H9 (cell line): ENCODE measurements at regions not wholly inside any gene's neighbourhood (a gene's known extent, or its start where the extent isn't known, plus 50 kb on each side); places are given as distances from the start of the nearest gene placed in this dataset.

ENCODE experiments used
- DNase-seq: peaks from one replicate; pipeline ENCODE4 v3.0.0-alpha.2; 2017
- H2AFZ ChIP-seq: one replicate; pipeline ENCODE4 v1.6.1; 2013; ENCODE audit warnings: mild to moderate bottlenecking, low read length, control low read depth, moderate library complexity
- H2AK5ac ChIP-seq: 2 replicates; pipeline ENCODE4 v1.6.1; 2013; ENCODE audit warnings: low read length, control low read depth, mixed read lengths; ENCODE audit not compliant: insufficient read length
- H2BK120ac ChIP-seq: one replicate; pipeline ENCODE4 v1.6.1; 2013; ENCODE audit warnings: low read depth, mild to moderate bottlenecking, low read length, control low read depth, inconsistent platforms; ENCODE audit not compliant: poor library complexity, severe bottlenecking
- H2BK12ac ChIP-seq: 2 replicates; pipeline ENCODE4 v1.6.1; 2013; ENCODE audit warnings: low read length, control low read depth, mixed read lengths, low read depth; ENCODE audit not compliant: insufficient read length
- H2BK15ac ChIP-seq: 2 replicates; pipeline ENCODE4 v1.6.1; 2013; ENCODE audit warnings: low read depth, low read length, control low read depth
- H2BK20ac ChIP-seq: one replicate; pipeline ENCODE4 v1.6.1; 2013; ENCODE audit warnings: low read depth, mild to moderate bottlenecking, low read length, control low read depth, inconsistent platforms; ENCODE audit not compliant: poor library complexity, severe bottlenecking
- H2BK5ac ChIP-seq: 2 replicates; pipeline ENCODE4 v1.6.1; 2013; ENCODE audit warnings: low read length, control low read depth, mixed read lengths; ENCODE audit not compliant: insufficient read length
- H3K14ac ChIP-seq: 2 replicates; pipeline ENCODE4 v1.6.1; 2013; ENCODE audit warnings: low read length, control low read depth; ENCODE audit not compliant: insufficient read depth
- H3K18ac ChIP-seq: 2 replicates; pipeline ENCODE4 v1.6.1; 2013; ENCODE audit warnings: low read depth, mild to moderate bottlenecking, mixed read lengths, low read length, control low read depth; ENCODE audit not compliant: insufficient read length
- H3K23ac ChIP-seq: 2 replicates; pipeline ENCODE4 v1.6.1; 2013; ENCODE audit warnings: low read length, control low read depth, mixed read lengths, low read depth; ENCODE audit not compliant: insufficient read length
- H3K23me2 ChIP-seq: 2 replicates; pipeline ENCODE4 v1.6.1; 2013; ENCODE audit warnings: low read depth, mild to moderate bottlenecking, mixed read lengths, low read length, control low read depth; ENCODE audit not compliant: insufficient read length, poor library complexity, severe bottlenecking
- H3K27ac ChIP-seq: 2 replicates; pipeline ENCODE4 v1.5.1; 2013; ENCODE audit warnings: low read length, control low read depth, mixed read lengths, low read depth; ENCODE audit not compliant: insufficient read length
- H3K27me3 ChIP-seq: 2 replicates; pipeline ENCODE4 v1.6.1; 2013; ENCODE audit warnings: low read length, control low read depth, inconsistent platforms; ENCODE audit not compliant: insufficient read depth
- H3K4ac ChIP-seq: 2 replicates; pipeline ENCODE4 v1.6.1; 2013; ENCODE audit warnings: low read depth, mild to moderate bottlenecking, control low read depth, inconsistent platforms, low read length, moderate library complexity
- H3K4me1 ChIP-seq: 2 replicates; pipeline ENCODE4 v1.6.1; 2013; ENCODE audit warnings: low read length, control low read depth, inconsistent platforms; ENCODE audit not compliant: insufficient read depth
- H3K4me2 ChIP-seq: 2 replicates; pipeline ENCODE4 v1.6.1; 2013; ENCODE audit warnings: low read length, control low read depth, mixed read lengths; ENCODE audit not compliant: insufficient read length, insufficient read depth
- H3K56ac ChIP-seq: 2 replicates; pipeline ENCODE4 v1.6.1; 2013; ENCODE audit warnings: low read depth, mild to moderate bottlenecking, mixed read lengths, low read length, control low read depth; ENCODE audit not compliant: insufficient read length
- H3K79me1 ChIP-seq: 2 replicates; pipeline ENCODE4 v1.6.1; 2013; ENCODE audit warnings: low read depth, mild to moderate bottlenecking, moderate library complexity, low read length, control low read depth, inconsistent platforms; ENCODE audit not compliant: insufficient read depth, poor library complexity, severe bottlenecking
- H3K79me2 ChIP-seq: 2 replicates; pipeline ENCODE4 v1.6.1; 2013; ENCODE audit warnings: low read length, control low read depth, inconsistent platforms; ENCODE audit not compliant: insufficient read depth
- H3K9ac ChIP-seq: 2 replicates; pipeline ENCODE4 v1.6.1; 2013; ENCODE audit warnings: low read length, control low read depth, mixed read lengths; ENCODE audit not compliant: insufficient read length; ENCODE audit errors: extremely low read depth
- H3K9me3 ChIP-seq: one replicate; pipeline ENCODE4 v1.6.1; 2013; ENCODE audit warnings: low read depth, low read length, inconsistent platforms; ENCODE audit not compliant: control insufficient read depth
- H3T11ph ChIP-seq: one replicate; pipeline ENCODE4 v1.6.1; 2013; ENCODE audit warnings: mild to moderate bottlenecking, low read length, control low read depth, inconsistent platforms
- H4K20me1 ChIP-seq: one replicate; pipeline ENCODE4 v1.6.1; 2013; ENCODE audit not compliant: control insufficient read depth, insufficient read length, insufficient read depth
- H4K5ac ChIP-seq: 2 replicates; pipeline ENCODE4 v1.6.1; 2013; ENCODE audit warnings: low read depth, mild to moderate bottlenecking, mixed read lengths, low read length, control low read depth; ENCODE audit not compliant: insufficient read length
- H4K8ac ChIP-seq: replicated peaks from 2 replicates; pipeline ENCODE4 v1.6.1; 2013; ENCODE audit warnings: low read length, control low read depth, mixed read lengths, low read depth; ENCODE audit not compliant: insufficient read length
- H4K91ac ChIP-seq: 2 replicates; pipeline ENCODE4 v1.6.1; 2013; ENCODE audit warnings: low read depth, mild to moderate bottlenecking, moderate library complexity, mixed read lengths, low read length, control low read depth; ENCODE audit not compliant: insufficient read length
- H3K27ac Mint-ChIP-seq, 3 experiments: 2 replicates in 2 of 3; 3 replicates in 1 of 3; pipeline ENCODE4 v1.8.0; 2020 to 2021; ENCODE audit warnings: mixed read lengths in 3 of 3, mild to moderate bottlenecking in 1 of 3, moderate library complexity in 1 of 3
- H3K27me3 Mint-ChIP-seq: 2 replicates; pipeline ENCODE4 v1.8.0; 2021; ENCODE audit warnings: low read depth, mild to moderate bottlenecking, moderate library complexity, mixed read lengths
- H3K36me3 Mint-ChIP-seq, 3 experiments: 2 replicates in 2 of 3; 3 replicates in 1 of 3; pipeline ENCODE4 v1.8.0; 2020 to 2021; ENCODE audit warnings: low read depth in 3 of 3, mixed read lengths in 3 of 3; ENCODE audit not compliant: insufficient read depth in 1 of 3
- H3K4me1 Mint-ChIP-seq, 2 experiments: 2 replicates each; pipeline ENCODE4 v1.8.0; 2020; ENCODE audit warnings: mixed read lengths in 2 of 2
- H3K4me3 Mint-ChIP-seq, 2 experiments: 2 replicates in 1 of 2; 3 replicates in 1 of 2; pipeline ENCODE4 v1.8.0; 2020 to 2021; ENCODE audit warnings: mild to moderate bottlenecking in 2 of 2, mixed read lengths in 2 of 2, moderate library complexity in 1 of 2
- H3K9me3 Mint-ChIP-seq, 2 experiments: 2 replicates in 1 of 2; 3 replicates in 1 of 2; pipeline ENCODE4 v1.8.0; 2020; ENCODE audit warnings: mild to moderate bottlenecking in 2 of 2, mixed read lengths in 2 of 2, moderate library complexity in 1 of 2
- CTCF ChIP-seq: fragments of 200-600 bp; sonication (generic); conservative IDR thresholded peaks from 3 replicates; pipeline ENCODE4 v1.8.0; 2021; ENCODE audit warnings: antibody characterized with exemption, mild to moderate bottlenecking
- WGBS: extraction: QIAGEN DNeasy Blood & Tissue Kit; methylation state at CpG from one replicate; pipeline ENCODE4 v1.1.7; 2013; ENCODE audit warnings: missing lambda C conversion rate, low lambda C conversion rate, mixed read lengths; ENCODE audit not compliant: insufficient read length; ENCODE audit errors: extremely low coverage; 5-methylcytosine and 5-hydroxymethylcytosine counted together

- H4K8ac ChIP-seq: no peak overlapping the region
- H2BK20ac ChIP-seq: no peak overlapping the region
Measured at GRCh38 chr12:5227708-5228373, 184.2 kb downstream of the KCNA5 start.

More at GRCh38 chr12:5227708-5228373, 184.2 kb downstream of the KCNA5 start:
- H3K56ac ChIP-seq: no peak overlapping the region
- no peak overlapping the region for H4K91ac ChIP-seq
- H3K27me3 Mint-ChIP-seq: peaks cover 77% of the 10 kb centered on the region
- peaks cover 10 to 18% of the 10 kb centered on the region in 2 experiments; a peak in 4 of 5 replicates for H3K9me3 Mint-ChIP-seq
- peaks cover 0 to under 1% of the 10 kb centered on the region in 2 experiments; a peak in 3 of 4 replicates for H3K4me1 Mint-ChIP-seq
- no peak overlapping the region for H3K27ac Mint-ChIP-seq
- no peak overlapping the region for H2BK5ac ChIP-seq
- no peaks in the 10 kb centered on the region for H4K20me1 ChIP-seq
- H3K9ac ChIP-seq: no peak overlapping the region
- H2BK12ac ChIP-seq: no peak overlapping the region
- H3K23me2 ChIP-seq: no peaks in the 10 kb centered on the region
- H2BK15ac ChIP-seq: no peak overlapping the region
- H4K5ac ChIP-seq: no peak overlapping the region
- no peaks in the 10 kb centered on the region for H3K4me1 ChIP-seq
- H3T11ph ChIP-seq: no peak overlapping the region
- H3K18ac ChIP-seq: no peak overlapping the region
- H2BK120ac ChIP-seq: no peak overlapping the region
- no peak overlapping the region for H2AK5ac ChIP-seq
- no peak overlapping the region for H3K4me2 ChIP-seq
- peaks cover 4% of the 10 kb centered on the region; the same call in 1 of the 2 replicates for H3K27me3 ChIP-seq
- H3K4ac ChIP-seq: no peak overlapping the region
- no peak overlapping the region for H3K4me3 Mint-ChIP-seq
- no peak for DNase-seq
- H3K9me3 ChIP-seq: no peaks in the 10 kb centered on the region
- no peak for TF ChIP-seq CTCF
- no peak overlapping the region for H3K23ac ChIP-seq
- no peak overlapping the region for H2AFZ ChIP-seq
- H3K79me1 ChIP-seq: no peaks in the 10 kb centered on the region
- H3K79me2 ChIP-seq: no peaks in the 10 kb centered on the region
- no CpG with 5 or more reads among the region's 7 CpGs for WGBS
- no peak overlapping the region for H3K27ac ChIP-seq
- peaks cover 5 to 10% (median 7%) of the 10 kb centered on the region in 3 experiments; a peak in 6 of 7 replicates for H3K36me3 Mint-ChIP-seq
- H3K14ac ChIP-seq: no peak overlapping the region
